ENCODE measurements at regions not wholly inside any gene's neighbourhood (a gene's known extent, or its start where the extent isn't known, plus 50 kb on each side); places are given as distances from the start of the nearest gene placed in this dataset.

DNA sequence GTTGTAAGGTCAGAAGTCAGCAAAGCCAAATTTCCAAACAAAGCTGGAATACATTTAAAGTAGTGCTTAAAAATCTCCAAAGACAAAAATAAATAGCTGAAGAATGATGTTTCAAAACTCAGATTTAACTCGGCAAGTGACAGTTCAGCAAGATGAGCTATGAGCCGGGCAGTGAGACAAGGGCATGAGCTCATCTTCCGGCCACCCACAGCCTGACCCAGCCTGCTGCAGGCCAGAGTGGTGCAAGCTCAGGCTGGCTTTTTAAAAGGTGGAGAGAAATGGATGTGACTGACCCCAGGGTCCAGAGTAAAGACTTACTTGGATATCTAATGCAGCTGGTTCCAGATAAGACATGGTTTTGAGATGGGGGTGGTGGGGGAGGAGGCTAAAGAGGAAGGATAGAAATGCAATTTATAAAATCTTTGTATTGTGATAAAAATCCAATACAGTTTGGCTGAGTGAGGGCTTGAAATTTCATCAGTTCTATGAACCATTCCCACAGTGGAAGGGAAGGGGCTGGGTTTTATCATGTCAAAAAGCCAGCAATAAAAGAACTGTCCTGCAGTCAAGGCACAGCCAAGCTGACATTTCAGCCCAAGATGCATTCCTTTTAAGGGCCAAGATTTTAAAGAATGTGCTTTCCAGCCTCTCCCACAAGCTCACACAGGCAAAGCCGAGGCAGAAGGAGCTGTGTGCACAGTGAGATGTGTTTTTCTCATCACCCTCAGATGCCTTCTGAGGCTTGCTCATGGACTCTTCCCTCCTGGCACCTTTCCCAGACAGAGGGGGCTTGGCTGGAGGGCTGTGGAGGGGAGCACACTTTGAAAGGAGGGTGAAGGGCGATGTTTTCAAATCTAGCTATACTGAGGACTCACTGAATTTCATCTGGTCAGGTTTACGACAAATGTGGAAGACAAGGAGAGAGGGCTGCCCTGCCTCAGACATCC, 97.9 kb upstream of the KLHL29 start:
- DNase-seq, result peak; percentile 6 to 45

DNA sequence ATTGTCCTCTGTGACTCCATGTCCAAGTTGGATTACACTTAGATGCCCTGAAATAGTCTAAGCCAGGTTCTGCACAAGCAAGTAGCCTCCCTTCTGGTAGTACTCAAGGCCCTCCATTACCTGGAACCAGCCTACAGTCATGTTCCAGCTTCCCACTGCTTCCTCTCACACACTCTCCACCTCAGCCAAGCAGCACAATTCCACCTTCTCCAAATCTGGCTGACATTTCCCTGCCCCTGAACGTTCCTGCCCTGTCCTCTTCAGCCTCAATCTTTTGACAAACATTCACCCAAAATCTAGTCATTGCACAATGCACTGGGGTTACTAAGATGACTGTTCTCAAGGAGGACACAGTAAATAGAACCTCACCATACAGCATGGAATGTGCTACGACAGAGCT, 95.3 kb upstream of the KLHL29 start:
- no peak for DNase-seq

DNA sequence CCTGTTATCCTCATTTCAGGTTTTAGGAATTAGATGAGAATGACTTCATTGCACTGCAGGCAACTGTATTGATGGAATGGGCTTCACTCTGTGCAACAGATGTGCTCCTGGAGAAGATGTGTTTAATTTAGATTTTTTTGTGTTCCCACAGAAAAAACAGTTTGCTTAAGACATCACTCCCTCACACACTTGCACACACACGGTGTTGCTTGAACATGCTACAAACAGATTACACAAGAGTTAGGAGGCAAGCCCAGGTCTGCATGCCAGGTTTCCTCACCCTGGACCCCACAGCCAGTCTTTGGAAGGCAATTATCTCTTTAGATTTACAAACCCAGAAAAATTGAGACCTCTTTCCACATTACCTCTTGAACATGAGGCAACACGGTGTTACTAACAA, 93.7 kb upstream of the KLHL29 start:
- no peak for DNase-seq

DNA sequence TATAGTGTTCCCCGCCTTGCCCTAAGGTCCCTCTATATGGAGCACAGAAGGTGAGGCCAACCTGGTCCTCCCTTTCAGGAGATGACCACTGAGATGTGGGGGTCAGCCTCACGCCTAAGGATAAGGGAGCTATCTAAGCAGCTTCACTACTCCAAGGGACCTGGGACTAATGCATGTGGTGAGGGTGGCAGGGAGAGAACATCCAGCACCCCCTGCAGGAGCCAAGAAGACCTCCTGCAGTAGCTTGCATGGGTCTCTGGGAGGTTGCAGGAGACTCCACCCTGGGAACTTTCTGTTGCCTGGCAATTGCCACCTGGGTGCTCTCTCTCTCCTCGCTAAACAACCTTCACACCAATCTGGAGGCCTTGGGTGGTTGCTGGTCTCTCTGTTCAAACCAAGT, 93.0 kb upstream of the KLHL29 start:
- DNase-seq, result no peak

DNA sequence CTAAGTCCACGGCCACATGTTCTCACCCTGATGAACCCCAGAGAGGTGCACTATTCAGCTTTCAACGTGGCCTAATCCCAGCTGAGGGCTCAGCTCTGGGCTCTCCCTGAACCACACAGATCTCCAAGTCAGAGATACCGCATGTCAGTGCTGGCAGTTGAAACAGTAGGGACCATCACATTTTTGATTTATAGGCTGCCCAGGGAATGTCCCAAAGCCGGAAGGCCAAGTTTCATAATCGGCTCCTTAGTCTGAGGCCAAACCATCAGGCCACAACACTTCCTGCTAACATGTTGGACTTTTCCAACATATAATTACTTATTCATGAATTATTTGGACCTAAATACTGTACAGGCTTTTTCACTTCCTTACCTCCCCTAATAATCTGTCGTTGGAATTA, 91.9 kb upstream of the KLHL29 start:
- peak in 1 of 2 experiments; percentile 59 for DNase-seq

DNA sequence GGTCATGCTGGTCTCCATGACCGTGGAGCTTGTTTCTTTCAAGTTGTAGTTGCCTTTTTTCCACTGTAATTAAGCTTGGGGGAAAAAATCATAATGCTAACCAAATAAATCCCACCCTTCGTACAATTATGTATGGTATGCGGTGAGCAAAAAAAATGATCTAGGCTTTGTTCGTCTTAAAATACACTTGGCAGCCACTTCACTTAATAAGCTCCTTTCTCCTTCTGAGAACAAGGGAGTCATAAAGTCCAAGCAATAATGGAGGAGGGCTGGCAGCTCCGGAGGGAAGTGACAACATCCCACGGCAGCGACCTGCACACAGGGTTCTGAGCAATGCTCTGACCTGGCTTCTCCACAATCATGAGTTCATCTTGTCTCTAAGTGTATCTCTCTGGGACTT, 91.2 kb upstream of the KLHL29 start:
- no peak for DNase-seq

DNA sequence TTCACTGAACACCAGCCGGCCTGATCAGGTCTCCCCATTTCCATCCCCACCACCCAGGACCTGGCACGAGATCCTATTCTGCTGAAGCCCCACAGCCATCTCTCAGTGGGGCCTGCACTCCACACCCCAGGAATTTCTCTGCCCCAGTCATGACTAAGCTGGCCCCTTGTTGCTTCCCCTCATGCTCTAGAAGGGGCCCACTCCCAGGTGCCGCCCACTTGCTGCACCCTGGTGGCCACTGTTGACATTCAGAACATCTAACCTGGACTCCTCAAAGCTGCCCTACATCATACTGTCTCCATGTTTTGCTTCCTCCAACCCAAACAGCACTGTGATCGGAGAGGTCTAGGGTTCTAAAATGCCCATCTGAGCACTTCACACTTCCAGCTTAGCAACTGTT, 90.7 kb upstream of the KLHL29 start:
- no peak for DNase-seq

DNA sequence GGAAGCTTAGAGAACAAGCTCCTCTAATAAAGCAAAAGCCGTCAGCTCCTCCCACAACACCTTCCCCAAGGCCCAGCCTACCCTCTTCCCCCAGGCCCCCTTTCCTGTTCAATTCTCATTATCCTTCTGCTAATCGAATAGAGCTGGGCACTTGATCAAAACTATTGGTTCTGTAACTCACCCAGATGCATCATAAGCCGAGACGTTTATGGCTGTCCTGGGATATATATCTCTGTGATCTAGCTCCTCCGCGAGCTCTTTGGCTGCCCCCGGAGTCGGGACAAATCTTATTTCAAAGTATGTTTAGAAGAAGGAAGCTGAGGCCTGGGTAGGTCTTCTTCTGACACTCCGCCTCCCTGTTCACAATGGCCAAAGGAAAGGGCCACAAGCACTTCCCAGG, 88.3 kb upstream of the KLHL29 start:
- no peak for DNase-seq

DNA sequence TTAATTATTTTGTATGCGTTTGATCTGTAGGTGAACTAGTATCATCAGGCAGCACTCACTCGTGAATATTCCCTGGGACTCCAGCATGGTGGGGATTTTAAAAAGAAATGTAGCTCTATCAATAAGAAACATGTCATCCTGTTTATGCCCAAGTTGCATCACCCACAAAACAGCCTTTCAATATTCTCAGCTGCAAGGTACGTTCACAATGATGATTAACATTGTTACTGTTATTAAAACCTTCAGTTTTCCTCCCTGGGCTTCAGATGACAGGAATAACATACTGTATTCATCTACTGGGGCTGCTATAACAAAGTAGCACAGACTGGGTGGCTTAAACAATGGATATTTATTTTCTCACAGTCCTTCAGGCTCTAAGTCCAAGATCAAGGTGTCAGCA, 87.9 kb upstream of the KLHL29 start:
- DNase-seq, result no peak

DNA sequence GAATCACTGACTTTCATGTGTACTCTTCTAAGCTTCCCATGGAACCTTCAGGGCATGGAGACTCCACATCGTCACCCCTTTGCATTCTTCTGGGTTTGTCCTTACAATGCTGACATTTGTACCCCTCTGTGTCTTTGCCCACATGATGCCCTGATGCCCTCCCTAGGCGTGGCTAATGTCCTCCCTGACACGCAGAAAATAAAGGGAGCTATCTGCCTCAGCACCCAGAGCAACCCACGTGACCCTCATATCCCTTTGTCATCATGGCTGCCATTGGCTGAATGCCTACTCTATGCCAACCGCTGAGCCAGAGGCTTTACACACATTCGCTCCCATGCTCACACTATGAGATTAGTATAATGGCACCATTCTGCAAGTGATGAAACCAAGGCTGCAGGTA, 86.4 kb upstream of the KLHL29 start:
- DNase-seq, result no peak

DNA sequence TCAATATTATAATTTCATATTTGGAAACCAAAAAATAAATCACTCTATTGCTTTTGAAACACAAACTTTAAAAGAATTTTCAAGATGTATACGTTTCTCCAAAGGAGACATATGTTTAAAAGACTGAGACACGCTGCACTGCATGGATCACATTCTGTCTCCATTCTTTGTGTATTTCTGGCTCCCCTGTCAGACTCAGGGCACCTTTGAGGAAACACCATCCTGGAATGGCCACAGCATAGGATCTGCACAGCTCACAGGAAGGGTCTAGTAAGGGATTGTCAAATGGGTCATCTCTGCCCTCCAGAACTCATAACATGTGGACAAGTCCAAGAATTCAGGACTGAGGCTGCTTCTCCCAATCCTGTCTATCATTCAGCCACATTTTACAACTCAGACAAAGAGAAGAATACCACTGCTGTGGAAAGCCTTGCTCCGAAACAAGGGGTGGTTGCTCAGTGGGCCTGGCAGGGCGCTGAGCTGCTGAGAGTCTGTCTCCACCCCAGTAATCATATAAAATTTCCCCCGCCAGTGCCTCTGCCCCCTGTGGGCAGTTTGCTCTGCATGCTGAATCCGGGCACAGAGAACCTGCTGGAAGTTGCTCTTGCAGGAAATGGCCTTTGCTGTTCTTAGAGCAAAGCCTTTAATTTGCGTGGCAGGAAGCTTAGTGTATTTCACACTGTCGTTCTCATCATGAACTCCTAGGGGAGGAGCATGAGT, 85.3 kb upstream of the KLHL29 start:
- no peak for DNase-seq

DNA sequence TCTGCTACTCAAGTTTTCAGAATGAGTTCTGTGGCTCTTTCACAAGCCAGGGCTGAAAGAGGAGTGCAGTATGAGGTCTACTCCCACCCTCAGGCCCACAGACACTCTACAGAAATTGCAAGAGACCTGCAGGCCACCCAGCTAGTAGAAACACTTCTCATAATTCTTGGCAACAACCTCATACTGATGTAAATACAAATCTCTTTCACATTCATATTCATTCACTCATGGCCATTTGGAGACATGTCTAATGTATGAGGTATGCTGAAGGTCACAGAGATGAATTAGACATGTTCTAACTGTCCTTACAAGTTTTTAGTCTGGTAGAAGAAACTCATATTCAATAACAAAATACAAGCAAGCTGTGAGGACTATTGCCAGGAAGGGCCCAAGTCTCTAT, 83.8 kb upstream of the KLHL29 start:
- DNase-seq, result no peak

DNA sequence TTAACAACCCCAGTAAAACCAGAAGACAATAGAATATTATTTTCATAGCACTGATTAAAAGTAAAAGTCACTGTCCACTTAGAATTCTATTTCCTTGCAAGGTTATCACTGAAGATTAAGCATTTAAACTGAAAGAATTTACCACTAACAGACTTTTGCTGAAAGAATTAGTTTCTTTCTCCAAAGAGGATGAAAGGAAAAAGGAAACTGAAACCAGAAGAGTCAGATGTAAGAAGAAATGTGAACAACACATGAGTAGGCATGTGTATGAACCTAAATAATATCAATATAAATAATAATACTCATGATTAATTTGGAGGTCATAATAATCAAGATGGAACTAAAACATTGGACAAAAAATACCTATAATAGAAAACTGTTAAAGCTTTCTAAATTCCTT, 82.4 kb upstream of the KLHL29 start:
- DNase-seq, result no peak

DNA sequence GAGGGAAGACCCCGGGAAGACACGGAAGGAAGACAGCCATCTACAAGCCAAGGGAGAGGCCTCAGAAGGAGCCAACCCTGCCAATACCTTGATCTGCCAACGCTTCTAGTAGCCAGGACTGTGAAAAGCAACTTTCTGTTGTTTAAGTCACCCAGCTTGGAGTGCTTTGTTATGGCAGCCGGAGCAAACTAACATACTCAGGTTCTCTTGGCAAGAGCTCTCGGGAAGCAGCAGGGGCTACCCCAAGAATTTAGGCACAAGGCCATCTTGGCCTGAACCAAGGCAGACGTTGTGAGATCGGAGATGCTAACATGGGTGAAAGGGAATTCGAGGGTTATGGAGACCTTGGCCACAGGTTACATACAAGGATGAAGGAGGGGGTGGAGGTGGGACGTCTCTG, 78.6 kb upstream of the KLHL29 start:
- peak; percentile 38 to 77 for DNase-seq

DNA sequence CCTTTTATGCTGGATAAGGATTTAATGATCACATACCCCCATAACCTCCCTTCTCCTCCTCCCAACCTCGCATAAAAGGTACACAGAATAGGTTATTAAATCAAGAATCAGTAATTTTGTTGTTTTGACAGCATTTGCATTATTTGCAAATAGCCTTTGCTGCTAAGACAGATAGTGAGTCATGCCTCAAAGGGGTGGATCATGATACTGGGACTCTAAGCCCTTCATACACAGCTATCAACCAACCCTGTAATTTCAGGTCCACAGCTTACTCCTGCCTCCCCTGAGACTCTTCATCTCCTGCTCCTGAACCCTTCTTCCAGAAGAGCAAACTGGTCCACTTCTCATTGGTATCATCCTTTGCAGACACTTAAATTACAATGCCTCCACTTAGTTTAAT, 73.8 kb upstream of the KLHL29 start:
- no peak for DNase-seq

DNA sequence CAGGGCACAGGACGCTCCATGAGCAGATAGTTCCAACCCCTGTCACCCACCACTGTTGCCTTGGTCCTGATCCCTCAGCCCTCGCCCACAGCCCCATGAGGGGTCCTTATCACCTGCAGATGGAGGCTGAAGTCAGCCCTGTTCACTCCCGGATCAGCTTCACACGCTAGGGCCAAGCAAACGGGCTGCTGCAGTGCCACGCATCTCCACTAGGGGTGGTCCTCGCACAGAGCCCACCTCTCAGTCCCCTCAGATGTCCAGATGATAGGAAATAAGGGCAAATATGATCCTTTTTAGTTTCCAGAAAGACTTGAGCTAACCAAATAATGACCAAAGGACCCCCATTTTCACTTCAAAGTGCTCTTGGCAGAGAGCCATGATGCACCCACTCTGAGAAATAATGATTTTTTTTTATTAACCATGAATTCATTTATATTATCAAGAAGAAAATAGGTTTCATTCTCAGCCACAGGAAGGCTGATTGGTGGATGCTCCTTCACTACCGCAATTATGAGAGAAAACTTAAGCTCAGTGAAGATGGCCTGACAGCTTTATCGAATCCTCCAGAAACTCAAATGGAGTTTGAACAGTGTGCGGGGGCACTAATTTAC, 71.9 kb upstream of the KLHL29 start:
- DNase-seq, result no peak

DNA sequence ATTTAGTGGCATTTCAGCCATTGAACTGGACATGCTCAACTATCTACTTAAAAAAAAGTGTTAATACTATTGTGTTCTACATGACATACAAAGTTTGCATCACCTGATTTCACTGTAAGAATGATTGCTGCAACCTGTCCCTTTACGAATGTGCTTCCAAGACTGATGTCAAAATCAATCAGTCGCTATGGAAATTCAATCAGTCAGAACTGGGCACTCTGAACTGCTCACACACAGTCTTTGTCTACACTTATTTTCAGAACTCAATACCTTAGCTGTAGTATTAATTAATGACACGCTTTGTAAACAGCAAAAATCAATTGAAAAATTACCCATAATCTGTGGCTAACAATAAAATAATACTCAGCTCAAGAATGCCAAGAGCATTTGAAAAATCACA, 70.3 kb upstream of the KLHL29 start:
- no peak for DNase-seq

DNA sequence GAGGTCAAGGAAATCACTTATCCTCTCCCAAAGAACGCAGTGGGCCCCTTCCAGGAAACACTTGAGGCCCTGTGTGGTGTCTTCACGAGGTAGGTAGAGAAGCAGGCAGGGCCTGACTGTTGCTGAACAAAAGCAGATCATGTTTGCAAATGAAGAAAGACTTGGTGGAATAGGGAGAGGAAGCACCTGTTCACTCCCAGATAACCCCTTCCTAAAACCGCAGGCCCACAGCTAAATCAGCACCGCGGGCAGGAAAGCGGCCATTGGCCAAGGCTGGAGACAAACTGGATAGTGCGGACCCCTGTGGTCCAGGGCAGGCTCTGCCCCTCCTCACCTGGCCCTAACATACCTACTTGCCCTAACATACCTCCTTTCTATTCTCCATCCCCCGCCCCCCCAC, 64.9 kb upstream of the KLHL29 start:
- no peak for DNase-seq

DNA sequence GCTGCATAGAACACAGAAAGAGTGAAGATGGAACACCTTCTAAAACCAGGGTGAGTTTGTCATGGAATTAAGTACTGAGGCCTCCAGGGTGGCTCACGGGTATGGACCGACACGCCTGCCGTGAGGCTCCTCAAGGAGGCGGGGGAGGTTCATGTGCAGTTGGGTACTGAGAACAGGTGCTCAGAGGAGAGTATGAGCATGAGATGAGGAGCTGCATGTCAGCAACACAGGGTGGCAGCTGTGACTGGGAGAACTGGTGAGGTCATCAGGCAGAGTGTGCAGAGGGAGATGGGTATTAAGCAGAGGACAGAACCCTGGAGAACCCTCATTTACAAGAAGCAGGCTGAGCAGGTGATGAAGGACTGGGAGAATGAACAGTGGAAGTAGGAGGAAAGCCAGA, 63.2 kb upstream of the KLHL29 start:
- no peak for DNase-seq

DNA sequence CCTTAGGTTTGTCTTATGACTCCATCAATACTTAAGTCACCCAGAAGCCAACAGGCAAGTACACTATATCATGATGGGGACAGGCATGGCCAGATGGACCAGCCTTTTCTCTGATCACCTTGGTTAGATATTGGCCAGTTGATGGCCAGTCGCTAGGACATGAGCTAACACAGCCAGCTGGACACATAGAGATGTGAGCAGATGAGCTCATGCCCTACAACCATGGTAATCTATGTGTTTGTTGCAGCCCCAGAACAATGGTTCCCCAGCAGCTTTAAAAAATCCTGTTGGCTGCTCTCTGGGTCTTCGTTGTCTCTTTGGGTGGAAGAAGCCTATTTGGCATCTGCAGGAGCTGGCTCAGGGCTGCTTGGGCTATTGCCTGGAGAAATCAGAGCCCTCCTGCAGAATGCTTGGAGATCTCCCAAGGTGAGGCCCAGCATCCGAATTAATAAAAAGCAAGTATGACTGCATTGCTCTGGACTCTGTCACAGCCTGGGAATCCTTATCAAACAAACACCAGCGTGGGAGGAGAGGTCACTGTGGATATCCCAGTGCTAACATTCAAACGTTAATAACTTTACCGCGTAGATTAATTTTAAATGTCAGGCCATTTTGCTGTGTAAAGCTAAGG, 62.3 kb upstream of the KLHL29 start:
- peak; percentile 26 to 77 for DNase-seq

DNA sequence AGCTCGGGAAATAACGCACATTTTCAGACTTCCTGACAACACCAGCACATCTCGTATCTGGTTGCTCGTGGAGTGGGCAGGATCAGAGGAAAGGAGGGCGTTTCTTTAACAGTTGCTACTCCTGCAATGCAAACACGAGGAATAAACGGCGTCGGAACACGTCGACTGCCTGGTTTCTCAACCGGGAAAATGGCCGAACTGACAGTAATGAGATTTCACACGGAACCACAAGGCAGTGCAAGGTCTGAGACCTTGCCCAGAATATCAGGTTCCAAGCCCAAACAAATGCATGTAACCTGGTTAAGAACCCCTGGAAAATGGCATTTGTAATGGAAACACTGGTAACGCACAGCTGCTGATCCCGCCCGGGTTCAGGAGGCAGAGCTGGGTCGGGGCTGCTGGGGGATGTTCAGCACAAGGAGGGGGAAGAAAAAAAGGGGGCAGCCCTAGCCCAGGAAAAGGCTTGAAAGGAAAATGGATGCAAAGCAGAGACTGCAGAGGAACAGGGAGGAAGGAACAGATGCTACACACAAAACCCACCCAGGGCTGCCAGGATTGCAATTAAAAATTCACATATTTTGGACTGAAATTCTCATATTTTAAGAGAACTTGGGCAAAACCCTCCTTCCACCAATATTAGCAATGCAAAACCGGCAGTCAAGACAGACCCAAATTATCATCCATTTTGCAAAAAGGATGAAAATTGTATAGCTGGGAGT, 61.6 kb upstream of the KLHL29 start:
- peak in 1 of 2 experiments; percentile 52 for DNase-seq

DNA sequence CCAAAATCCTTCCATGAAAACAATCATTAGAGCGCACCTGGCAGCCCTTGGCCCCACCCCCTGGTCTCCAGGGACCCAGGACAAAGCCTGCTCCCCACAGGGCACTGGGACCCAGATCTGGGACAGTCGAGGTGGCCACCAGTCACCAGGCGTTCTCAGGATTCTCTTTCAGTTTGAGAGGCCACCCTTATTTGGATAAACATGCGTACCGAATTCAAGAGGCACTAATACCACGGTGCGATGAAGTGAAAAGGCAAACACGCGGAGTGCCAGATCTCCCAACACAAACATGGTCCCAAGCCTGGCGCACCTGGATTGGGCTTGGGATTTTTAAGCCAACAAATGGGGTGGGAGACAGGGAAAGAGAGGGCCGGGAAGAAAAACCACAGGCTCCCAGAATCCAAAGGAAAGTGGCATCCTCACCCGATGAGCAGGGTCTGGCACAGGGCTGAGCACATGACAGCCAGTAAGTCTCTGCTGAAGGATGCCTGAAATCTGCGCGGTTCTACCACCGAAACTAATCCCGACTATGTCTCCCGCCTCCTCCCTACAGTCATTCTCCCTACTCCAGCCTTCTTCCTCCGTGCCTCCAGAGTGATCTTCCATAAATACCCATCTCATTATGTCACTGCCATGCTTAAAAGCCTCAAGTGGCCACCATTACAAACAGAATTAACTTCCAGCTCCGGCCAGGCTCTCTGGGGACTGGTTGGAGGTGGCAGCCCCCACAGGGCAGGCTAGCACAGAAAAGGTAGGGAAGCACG, 60.9 kb upstream of the KLHL29 start:
- DNase-seq, result peak in 1 of 2 experiments; percentile 64
